EL (cell line): ENCODE measurements at regions not wholly inside any gene's neighbourhood (a gene's known extent, or its start where the extent isn't known, plus 50 kb on each side); places are given as distances from the start of the nearest gene placed in this dataset.

Source experiments
- DNase-seq: peaks from one replicate; pipeline ENCODE4 v3.0.0-alpha.2; 2016

GRCh38 chr14:94992046-94992445 lies 165.3 kb downstream of the DICER1 start:
- DNase-seq: no peak

DNA sequence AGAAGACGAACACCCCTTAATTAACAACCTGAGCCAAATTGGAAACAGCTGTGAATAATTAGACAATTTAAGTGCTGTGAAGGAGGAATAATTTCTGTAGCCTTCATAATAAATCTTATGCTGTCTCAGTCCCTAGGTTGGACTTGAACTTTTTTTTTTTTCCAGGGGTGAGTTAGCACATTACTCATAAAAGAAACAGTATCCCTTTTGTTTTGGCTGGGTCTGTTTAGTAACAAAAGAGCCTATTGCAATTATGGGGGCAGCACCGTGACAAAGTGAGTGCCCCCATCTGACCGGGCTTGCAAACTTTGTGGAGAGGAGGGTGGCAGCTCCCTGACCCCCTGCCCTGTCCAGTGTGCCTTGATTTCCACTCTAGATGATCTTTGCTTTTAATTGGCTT lies 167.4 kb downstream of the DICER1 start:
- no peak for DNase-seq

- DNase-seq: no peak
These were observed 167.9 kb downstream of the DICER1 start for GRCh38 chr14:94989417-94989816.

DNA sequence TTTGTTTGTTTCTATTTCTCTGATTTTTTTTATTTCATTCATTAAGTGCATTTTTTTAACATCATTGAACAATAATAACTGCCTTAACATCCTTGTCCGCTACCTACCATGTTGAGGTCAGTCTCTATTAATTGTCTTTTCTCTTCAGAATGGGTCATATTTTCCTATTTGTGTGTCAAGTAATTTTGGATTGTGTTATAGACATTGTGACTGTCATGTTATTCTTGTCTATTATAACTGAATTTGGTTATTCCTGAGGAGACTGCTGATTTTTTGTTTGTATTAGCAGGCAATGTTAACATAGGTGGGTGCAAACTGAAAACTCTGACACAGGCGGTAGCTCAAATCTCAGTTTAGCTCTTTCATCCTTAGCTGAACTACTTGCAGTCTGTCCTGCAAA lies 169.9 kb downstream of the DICER1 start:
- no peak for DNase-seq

GRCh38 chr14:94979891-94980290 lies 177.4 kb downstream of the DICER1 start:
- no peak for DNase-seq

GRCh38 chr14:94977016-94977415 lies 180.3 kb downstream of the DICER1 start:
- no peak for DNase-seq

DNA sequence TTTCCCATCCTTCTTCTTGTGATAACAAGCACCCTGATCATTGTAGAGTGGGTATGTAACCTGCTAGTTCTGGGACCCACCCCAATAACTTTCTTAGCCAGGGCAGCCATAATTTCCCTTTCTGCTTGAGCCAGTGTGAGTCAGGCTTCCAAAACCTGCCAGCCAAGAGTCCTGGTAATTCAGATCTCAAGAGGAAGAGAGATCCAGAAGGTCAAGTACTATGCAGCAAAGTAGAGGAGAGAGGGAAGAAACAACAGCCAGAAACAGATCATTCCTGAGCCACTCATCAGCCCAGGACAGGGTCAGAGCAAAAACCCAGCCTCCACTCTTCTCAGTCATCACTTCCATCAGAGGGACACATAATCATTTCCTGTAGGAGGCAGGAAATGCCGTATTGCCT lies 182.0 kb downstream of the DICER1 start:
- no peak for DNase-seq

- DNase-seq: no peak
These were observed 182.4 kb downstream of the DICER1 start for GRCh38 chr14:94974893-94975292.

GRCh38 chr14:94974422-94974821 lies 182.9 kb downstream of the DICER1 start:
- DNase-seq: no peak

DNA sequence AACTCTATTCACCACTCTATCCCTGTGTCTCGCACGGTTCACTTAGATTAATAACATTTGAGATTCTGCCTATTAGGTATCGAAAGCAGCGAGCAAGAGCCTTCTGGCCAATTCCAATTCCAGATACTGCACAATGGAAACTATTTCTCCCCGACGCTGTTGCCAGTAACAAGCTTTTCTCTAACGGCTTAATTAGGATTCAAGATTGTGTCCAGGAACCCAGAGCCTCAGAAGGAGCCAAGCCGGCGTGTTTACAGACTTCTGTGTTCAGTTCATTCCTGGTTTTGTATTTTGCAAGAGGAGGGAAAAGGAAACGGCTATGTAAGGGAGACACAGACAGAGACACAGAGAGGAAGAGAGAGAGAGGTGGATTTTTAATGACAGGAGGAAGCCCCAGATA lies 185.6 kb downstream of the DICER1 start:
- DNase-seq: no peak

GRCh38 chr14:94970941-94971730 lies 186.2 kb downstream of the DICER1 start:
- no peak for DNase-seq

- no peak for DNase-seq
These were observed 187.6 kb downstream of the DICER1 start for GRCh38 chr14:94969766-94970165.

DNA sequence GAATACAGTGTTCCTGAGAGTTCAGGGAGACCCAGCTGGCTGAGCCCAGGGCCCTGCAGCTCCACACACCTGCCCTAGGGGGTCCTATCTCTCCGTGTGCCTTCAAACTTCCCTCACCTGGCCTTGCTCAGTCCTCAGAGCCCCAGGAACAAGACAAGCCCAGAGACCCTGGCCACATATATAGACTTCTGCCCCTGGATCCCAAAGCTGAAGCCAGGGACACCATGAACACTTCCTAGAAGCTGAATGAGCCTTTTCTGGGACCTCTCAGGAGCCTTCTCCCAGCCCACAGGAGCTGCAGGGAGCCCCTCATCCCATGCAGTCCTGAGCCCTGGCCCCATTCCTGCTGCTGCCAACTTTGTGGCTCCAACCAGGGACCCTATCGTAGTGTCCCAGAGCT lies 190.5 kb downstream of the DICER1 start:
- no peak for DNase-seq

- no peak for DNase-seq
These were observed 191.0 kb downstream of the DICER1 start for GRCh38 chr14:94966344-94966743.

DNA sequence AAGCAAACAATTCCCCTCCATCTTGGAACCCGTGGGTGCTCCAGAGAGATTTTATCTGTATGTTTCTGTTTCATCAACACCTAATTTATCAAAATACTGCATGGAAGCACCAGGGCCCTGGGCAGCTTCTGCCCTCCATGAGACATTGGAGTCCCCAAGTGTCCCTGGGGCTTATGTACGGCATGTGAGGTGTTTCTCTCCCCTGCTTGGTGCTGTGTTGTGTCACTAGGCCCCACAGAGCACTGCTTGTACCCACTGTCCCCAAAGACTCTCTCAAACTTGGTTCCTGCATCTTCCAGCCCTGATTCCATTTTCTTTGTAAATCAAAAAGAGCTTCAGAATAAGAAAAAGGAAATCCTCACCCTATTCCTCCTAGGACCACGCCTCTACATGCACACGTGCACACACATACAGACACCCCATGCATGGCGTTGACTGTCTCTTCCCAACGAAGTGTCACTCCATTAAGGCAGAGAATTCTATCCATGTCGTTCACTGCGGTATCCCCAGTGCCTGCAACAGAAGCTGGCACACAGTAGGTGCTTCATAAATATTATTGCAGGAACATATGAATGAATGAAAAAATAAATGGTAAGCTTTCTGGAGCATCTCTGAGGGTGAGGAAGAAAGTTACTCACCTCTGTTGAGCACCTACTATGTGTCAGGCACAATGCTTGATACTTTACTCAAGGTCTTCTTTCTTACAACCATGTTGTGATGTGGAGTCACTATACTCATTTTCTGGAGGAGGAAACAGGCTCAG lies 191.6 kb downstream of the DICER1 start:
- no peak for DNase-seq

GRCh38 chr14:94964931-94965330 lies 192.4 kb downstream of the DICER1 start:
- DNase-seq: no peak

GRCh38 chr14:94964181-94964580 lies 193.1 kb downstream of the DICER1 start:
- no peak for DNase-seq

DNA sequence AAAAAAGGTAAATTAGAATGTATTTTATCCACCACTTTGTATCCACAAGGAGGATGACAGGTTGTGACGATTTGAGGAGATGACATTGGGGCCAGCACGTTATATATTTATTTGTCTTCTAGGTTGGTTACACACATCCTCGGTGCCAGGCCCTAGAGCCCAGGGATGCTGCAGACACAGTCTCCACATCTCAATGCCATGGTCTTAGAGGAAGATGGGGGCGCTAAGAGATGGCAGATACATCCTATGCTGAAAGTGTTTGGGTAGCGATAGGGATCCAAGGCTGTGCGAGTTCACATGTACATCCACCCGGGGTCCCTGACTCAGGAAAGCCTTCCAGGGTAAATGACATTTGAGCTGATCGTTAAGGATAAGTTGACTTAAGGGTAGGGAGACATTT lies 193.1 kb upstream of the GSC start:
- DNase-seq: no peak

GRCh38 chr14:94962166-94962575 lies 192.3 kb upstream of the GSC start:
- DNase-seq: no peak

- DNase-seq: no peak
These were observed 191.7 kb upstream of the GSC start for GRCh38 chr14:94961386-94962165.

GRCh38 chr14:94960285-94961001 lies 190.5 kb upstream of the GSC start:
- DNase-seq: no peak

DNA sequence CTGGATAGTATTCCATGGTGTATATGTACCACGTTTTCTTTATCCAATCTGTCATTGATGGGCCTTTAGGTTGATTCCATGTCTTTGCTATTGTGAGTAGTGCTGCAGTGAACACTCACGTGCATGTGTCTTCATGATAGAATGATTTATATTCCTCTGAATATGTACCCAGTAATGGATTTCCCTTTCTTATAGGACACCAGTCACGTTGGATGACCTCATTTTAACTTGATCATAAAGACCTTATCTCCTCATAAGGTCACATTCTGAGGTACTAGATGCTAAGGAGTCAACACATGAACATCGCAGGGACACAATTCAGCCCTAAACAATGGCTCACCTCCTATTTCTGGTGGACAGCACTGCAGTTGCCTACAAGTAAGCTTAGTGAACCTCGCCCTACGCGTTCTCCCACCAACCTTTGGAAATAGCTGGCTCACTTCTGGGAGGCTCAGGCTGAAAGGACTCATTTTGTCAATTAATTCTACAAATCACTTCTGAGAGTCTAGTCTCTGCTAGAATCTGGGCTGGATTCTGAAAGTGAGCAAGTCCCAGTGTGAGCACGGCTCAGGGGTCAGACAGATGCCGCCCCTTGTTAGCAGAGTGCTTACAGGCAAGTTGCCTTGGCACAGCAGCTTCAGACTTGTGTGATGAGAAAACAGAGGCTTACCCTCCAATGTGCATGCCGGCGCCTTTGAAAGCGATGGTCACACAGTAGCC lies 183.8 kb upstream of the GSC start:
- DNase-seq: no peak
